DND-41 (cell line): ENCODE measurements at regions not wholly inside any gene's neighbourhood (a gene's known extent, or its start where the extent isn't known, plus 50 kb on each side); places are given as distances from the start of the nearest gene placed in this dataset.
"Not testable (repeated sequence)": the region's sequence is repeated elsewhere in the genome, so short reads cannot be mapped to it uniquely, and the experiment has no call there.

Experiments used
- EZH2 ChIP-seq: IDR thresholded peaks from 3 replicates; pipeline ENCODE4 v1.6.1; 2012; ENCODE audit warnings: borderline replicate concordance, low read depth, mild to moderate bottlenecking, moderate library complexity, low read length, inconsistent platforms; ENCODE audit not compliant: severe bottlenecking
- TF ChIP-seq, protein P1 (sequence below): IDR thresholded peaks from 2 replicates; pipeline ENCODE4 v1.5.1; 2012; ENCODE audit warnings: borderline replicate concordance, low read length, moderate library complexity, mild to moderate bottlenecking; ENCODE audit not compliant: poor library complexity, severe bottlenecking; ENCODE audit errors: extremely low read depth

DNA sequence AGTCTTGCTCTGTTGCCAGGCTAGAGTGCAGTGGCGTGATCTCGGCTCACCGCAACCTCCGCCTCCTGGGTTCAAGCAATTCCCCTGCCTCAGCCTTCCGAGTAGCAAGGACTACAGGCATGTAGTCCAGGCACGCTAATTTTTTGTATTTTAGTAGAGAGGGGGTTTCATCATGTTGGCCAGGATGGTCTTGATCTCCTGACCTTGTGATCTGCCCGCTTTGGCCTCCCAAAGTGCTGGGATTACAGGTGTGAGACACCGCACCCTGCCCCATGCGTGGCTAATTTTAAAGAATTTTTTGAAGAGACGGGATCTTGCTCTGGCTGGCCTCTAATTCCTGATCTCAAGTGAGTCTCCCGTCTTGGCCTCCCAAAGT, 168.8 kb upstream of the ZNF217 start:
- TF ChIP-seq, protein P1, sequence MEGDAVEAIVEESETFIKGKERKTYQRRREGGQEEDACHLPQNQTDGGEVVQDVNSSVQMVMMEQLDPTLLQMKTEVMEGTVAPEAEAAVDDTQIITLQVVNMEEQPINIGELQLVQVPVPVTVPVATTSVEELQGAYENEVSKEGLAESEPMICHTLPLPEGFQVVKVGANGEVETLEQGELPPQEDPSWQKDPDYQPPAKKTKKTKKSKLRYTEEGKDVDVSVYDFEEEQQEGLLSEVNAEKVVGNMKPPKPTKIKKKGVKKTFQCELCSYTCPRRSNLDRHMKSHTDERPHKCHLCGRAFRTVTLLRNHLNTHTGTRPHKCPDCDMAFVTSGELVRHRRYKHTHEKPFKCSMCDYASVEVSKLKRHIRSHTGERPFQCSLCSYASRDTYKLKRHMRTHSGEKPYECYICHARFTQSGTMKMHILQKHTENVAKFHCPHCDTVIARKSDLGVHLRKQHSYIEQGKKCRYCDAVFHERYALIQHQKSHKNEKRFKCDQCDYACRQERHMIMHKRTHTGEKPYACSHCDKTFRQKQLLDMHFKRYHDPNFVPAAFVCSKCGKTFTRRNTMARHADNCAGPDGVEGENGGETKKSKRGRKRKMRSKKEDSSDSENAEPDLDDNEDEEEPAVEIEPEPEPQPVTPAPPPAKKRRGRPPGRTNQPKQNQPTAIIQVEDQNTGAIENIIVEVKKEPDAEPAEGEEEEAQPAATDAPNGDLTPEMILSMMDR, result not testable (repeated sequence)
- TF ChIP-seq EZH2, result not testable (repeated sequence)
